Rectal smooth muscle tissue (tissue), 1 donor: ENCODE measurements at regions not wholly inside any gene's neighbourhood (a gene's known extent, or its start where the extent isn't known, plus 50 kb on each side); places are given as distances from the start of the nearest gene placed in this dataset.
"Not testable (repeated sequence)": the region's sequence is repeated elsewhere in the genome, so short reads cannot be mapped to it uniquely, and the experiment has no call there.

ENCODE experiments used
- H3K27ac ChIP-seq: one replicate; pipeline ENCODE4 v1.7.0; 2013; ENCODE audit warnings: low read depth, low read length, inconsistent platforms
- H3K27me3 ChIP-seq: one replicate; pipeline ENCODE4 v1.7.0; 2013; ENCODE audit warnings: low read length; ENCODE audit not compliant: control insufficient read depth, insufficient read depth
- H3K36me3 ChIP-seq: one replicate; pipeline ENCODE4 v1.7.0; 2013; ENCODE audit warnings: low read length; ENCODE audit not compliant: control insufficient read depth, insufficient read depth
- H3K4me1 ChIP-seq: one replicate; pipeline ENCODE4 v1.7.0; 2013; ENCODE audit warnings: low read length; ENCODE audit not compliant: control insufficient read depth, insufficient read depth
- H3K4me3 ChIP-seq: one replicate; pipeline ENCODE4 v1.7.0; 2013; ENCODE audit warnings: low read length
- H3K9ac ChIP-seq: one replicate; pipeline ENCODE4 v1.7.0; 2013; ENCODE audit warnings: low read length

DNA sequence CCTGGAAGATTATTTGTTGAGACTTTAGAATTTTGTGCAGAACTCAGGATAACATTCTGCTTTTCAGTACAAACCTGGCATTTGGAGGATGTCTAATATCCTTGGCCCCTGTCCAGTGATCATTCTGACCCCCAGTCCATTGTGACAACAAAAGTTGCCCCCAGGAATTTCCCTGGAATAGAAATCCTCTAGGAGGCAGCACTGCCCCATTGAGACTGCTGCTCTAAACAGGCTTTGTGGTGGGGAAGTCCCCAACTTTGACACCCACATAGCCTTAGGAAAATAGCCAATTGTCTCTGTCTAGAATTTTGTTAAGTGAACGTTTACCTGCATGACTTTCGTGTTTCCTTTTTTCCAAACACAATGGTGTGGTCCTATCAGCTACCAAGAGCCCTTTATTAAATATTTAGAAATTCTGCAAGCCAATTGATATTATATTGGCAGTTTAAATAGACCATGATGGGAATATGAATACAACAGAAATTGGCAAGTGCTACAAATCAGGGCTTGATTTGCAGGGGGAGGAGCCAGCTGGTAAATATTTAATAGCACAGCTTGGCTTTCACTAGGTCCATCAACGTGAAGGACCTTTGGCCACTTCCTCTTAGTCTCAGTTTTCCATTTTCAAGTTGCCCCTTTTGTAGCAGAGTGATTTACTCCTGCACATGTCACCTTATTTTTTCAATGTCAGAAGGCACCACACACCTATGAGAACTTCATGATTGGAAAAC lies 451.7 kb downstream of the EFNB2 start:
- no peaks in the 10 kb centered on the region for H3K4me1 ChIP-seq
- no peak overlapping the region for H3K9ac ChIP-seq
- H3K27ac ChIP-seq, result no peak overlapping the region
- H3K36me3 ChIP-seq, result no peaks in the 10 kb centered on the region
- H3K4me3 ChIP-seq, result no peak overlapping the region
- H3K27me3 ChIP-seq, result no peaks in the 10 kb centered on the region

DNA sequence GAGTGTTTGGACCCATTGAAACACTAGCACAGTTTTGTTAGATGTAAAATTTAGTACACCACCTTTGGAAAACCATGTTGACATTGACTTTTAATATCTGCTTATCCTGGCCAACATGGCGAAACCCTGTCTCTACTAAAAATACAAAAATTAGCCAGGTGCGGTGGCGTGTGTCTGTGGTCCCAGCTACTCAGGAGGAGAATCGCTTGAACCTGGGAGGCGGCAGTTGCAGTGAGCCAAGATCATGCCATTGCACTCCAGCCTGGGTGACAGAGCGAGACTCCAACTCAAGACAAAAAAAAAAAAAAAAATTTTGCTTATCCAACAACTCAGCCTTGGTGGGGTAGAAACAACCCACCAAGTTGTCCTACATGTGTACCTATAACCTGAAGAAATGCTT lies 454.2 kb downstream of the EFNB2 start:
- not testable (repeated sequence) for H3K4me3 ChIP-seq, H3K27me3 ChIP-seq, H3K36me3 ChIP-seq, H3K27ac ChIP-seq, H3K9ac ChIP-seq, H3K4me1 ChIP-seq

- Histone ChIP-seq H3K27ac (no peak overlapping the region), H3K27me3 (no peaks in the 10 kb centered on the region), H3K4me1 (no peaks in the 10 kb centered on the region), H3K9ac (no peak overlapping the region), H3K36me3 (no peaks in the 10 kb centered on the region), H3K4me3 (no peak overlapping the region)
Observed at GRCh38 chr13:106078191-106078590, 457.3 kb downstream of the EFNB2 start.

- H3K27me3 ChIP-seq, result no peaks in the 10 kb centered on the region
- no peaks in the 10 kb centered on the region for H3K36me3 ChIP-seq
- no peak overlapping the region for H3K27ac ChIP-seq
- no peaks in the 10 kb centered on the region for H3K4me1 ChIP-seq
- no peak overlapping the region for H3K9ac ChIP-seq
- H3K4me3 ChIP-seq, result no peak overlapping the region
Observed at GRCh38 chr13:106077017-106077416, 458.4 kb downstream of the EFNB2 start.

DNA sequence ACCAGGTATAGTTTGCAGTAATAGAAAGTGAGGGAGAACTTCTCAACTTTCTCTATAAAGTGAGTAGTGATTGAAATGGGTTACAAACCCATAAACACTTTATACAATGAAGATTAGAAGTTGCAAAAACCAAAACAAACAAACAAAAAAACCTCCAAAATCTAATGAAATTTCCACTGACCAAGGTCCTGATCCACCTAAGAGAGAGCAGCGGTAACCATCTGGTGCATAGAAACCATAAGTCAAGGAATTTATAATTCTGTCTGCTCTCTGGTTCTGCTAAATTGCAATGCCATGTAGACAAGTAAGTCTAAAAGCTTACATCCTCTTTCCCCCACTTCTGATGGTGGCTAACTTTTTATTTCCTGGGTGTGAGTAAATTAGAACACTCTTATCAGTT lies 463.4 kb downstream of the EFNB2 start:
- no peak overlapping the region for H3K27ac ChIP-seq
- no peaks in the 10 kb centered on the region for H3K36me3 ChIP-seq
- no peak overlapping the region for H3K4me3 ChIP-seq
- H3K27me3 ChIP-seq, result no peaks in the 10 kb centered on the region
- no peak overlapping the region for H3K9ac ChIP-seq
- H3K4me1 ChIP-seq, result no peaks in the 10 kb centered on the region

- Histone ChIP-seq H3K36me3 (no peaks in the 10 kb centered on the region), H3K4me3 (no peak overlapping the region), H3K4me1 (no peaks in the 10 kb centered on the region), H3K9ac (no peak overlapping the region), H3K27ac (no peak overlapping the region), H3K27me3 (no peaks in the 10 kb centered on the region)
Observed at GRCh38 chr13:106063591-106064313, 471.7 kb downstream of the EFNB2 start.

DNA sequence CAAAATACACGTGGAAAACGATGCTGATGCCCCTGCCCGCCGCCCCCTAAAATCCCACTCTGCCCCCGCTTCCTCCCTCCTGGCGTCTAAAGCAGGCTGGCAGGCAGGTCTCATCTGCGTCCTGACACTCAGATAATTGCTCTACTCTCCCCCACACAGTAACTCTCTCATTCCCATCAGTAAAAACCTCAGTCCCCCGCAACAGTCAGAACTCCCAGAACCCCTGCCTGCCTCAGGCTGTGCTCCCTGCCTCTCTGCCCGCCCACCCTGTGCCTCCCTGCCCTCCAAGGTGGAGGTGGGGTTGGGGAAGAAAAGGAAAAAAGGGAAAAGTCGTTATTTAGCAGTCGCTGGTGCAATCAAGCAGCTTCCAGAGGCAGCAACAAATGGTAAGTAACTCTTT lies 473.7 kb downstream of the EFNB2 start:
- H3K27me3 ChIP-seq, result no peaks in the 10 kb centered on the region
- no peaks in the 10 kb centered on the region for H3K4me1 ChIP-seq
- no peak overlapping the region for H3K9ac ChIP-seq
- H3K27ac ChIP-seq, result no peak overlapping the region
- H3K4me3 ChIP-seq, result no peak overlapping the region
- H3K36me3 ChIP-seq, result no peaks in the 10 kb centered on the region

DNA sequence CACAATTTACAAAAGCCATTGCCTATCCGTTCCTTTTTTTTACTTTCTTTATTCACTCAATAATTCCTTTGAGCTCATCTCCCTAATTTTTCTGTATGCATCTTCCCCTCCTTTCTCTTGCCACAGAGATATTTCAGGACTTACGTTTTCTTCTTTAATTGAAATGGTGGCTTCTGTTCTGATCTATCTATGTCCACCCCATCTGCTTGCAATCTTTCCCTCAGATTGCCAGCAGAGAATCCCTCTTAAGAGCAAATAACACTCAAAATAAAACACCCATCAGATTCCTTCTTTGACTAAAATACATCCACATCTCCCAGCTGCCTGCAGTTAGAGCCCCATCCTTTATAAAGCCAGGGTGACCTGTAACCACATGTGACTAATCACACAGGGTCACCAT lies 478.6 kb downstream of the EFNB2 start:
- no peaks in the 10 kb centered on the region for H3K36me3 ChIP-seq
- H3K4me3 ChIP-seq, result no peak overlapping the region
- H3K27ac ChIP-seq, result no peak overlapping the region
- no peaks in the 10 kb centered on the region for H3K4me1 ChIP-seq
- no peaks in the 10 kb centered on the region for H3K27me3 ChIP-seq
- no peak overlapping the region for H3K9ac ChIP-seq

DNA sequence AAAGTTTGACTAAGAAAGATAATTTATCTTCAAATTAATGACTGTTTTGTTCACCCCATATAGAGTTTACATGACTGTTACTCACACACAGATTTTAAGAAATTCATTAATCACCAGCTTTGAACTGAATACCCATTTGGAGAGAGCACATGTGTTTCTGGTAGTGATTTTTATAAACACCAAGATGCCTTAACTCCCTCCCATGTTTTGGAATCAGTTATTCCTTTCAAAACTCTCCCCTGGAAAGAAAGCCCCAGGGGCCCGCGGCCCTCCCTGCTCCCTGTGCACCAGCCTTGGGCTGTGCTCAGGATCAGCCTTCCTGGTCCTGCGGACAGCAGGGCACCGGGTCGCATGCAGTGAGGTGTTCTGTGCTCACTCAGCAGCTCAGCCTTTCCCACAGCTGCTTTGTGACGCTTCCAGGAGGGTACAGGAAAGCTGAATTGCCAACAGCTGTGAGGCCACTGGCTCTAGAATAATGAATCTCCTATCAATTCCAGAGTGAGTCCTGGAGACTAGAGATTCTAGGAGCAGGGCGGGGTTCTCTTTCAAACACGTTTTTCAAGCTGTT lies 483.2 kb downstream of the EFNB2 start:
- Histone ChIP-seq H3K9ac (no peak overlapping the region), H3K36me3 (no peaks in the 10 kb centered on the region), H3K4me1 (no peaks in the 10 kb centered on the region), H3K4me3 (no peak overlapping the region), H3K27me3 (no peaks in the 10 kb centered on the region), H3K27ac (no peak overlapping the region)

- Histone ChIP-seq H3K27me3 (no peaks in the 10 kb centered on the region), H3K36me3 (no peaks in the 10 kb centered on the region), H3K27ac (no peak overlapping the region), H3K9ac (no peak overlapping the region), H3K4me1 (no peaks in the 10 kb centered on the region), H3K4me3 (no peak overlapping the region)
Observed at GRCh38 chr13:106049171-106049570, 486.3 kb downstream of the EFNB2 start.

GRCh38 chr13:106048386-106048785 lies 487.1 kb downstream of the EFNB2 start:
- H3K4me1 ChIP-seq, result no peaks in the 10 kb centered on the region
- H3K27ac ChIP-seq, result no peak overlapping the region
- no peaks in the 10 kb centered on the region for H3K27me3 ChIP-seq
- no peak overlapping the region for H3K4me3 ChIP-seq
- H3K9ac ChIP-seq, result no peak overlapping the region
- H3K36me3 ChIP-seq, result no peaks in the 10 kb centered on the region

- H3K36me3 ChIP-seq, result no peaks in the 10 kb centered on the region
- no peak overlapping the region for H3K27ac ChIP-seq
- no peak overlapping the region for H3K9ac ChIP-seq
- no peaks in the 10 kb centered on the region for H3K27me3 ChIP-seq
- H3K4me3 ChIP-seq, result no peak overlapping the region
- no peaks in the 10 kb centered on the region for H3K4me1 ChIP-seq
Observed at GRCh38 chr13:106047859-106048258, 487.6 kb downstream of the EFNB2 start.
